SK-N-SH (cell line): ENCODE measurements at regions not wholly inside any gene's neighbourhood (a gene's known extent, or its start where the extent isn't known, plus 50 kb on each side); places are given as distances from the start of the nearest gene placed in this dataset.

Source experiments
- CTCF ChIA-PET: fragments of 300-600, 350-600 bp; formaldehyde crosslinking; extraction: SDS; loops from one replicate; lab custom pipeline; 2021; lab: Yijun Ruan, JAX
- POLR2A ChIA-PET: fragments of 350-600 bp; sonication (Branson Sonifier 250); formaldehyde crosslinking; extraction: SDS; loops from one replicate; lab custom pipeline; 2020; ENCODE audit warnings: antibody characterized with exemption, inconsistent platforms; lab: Yijun Ruan, JAX
- DNase-seq: peaks from one replicate; pipeline ENCODE4 v3.0.0; 2012
- H2AFZ ChIP-seq: fragments of 200-600 bp; sonication (generic); 2 replicates; pipeline ENCODE4 v1.8.1; 2016; ENCODE audit warnings: antibody characterized with exemption, mild to moderate bottlenecking, low read depth
- H3F3A ChIP-seq: fragments of 200-600 bp; sonication (generic); replicated peaks from 2 replicates; pipeline ENCODE3; 2016; ENCODE audit warnings: antibody characterized with exemption, mild to moderate bottlenecking; ENCODE audit not compliant: insufficient read depth
- H3K27ac ChIP-seq, 2 experiments: fragments of 200-500 bp in 1 of 2; fragments of 200-600 bp in 1 of 2; sonication (Bioruptor generic) in 1 of 2; sonication (generic), shearing (Covaris generic) in 1 of 2; 2 replicates each; pipeline versions ENCODE4 v1.5.1 to v1.6.1; 2014 to 2016; ENCODE audit warnings: low read depth in 2 of 2, inconsistent platforms in 1 of 2, low read length in 1 of 2, mild to moderate bottlenecking in 1 of 2, mixed read lengths in 1 of 2
- H3K27me3 ChIP-seq: fragments of 200-600 bp; sonication (generic), shearing (Covaris generic); 2 replicates; pipeline ENCODE4 v1.6.1; 2016; ENCODE audit warnings: mixed run types; ENCODE audit not compliant: insufficient read depth
- H3K36me3 ChIP-seq, 2 experiments: fragments of 200-500 bp in 1 of 2; fragments of 200-600 bp in 1 of 2; sonication (Bioruptor generic) in 1 of 2; sonication (generic) in 1 of 2; replicated peaks in 1 of 2; 2 replicates each; pipeline versions ENCODE3 to v1.5.1; 2014 to 2016; ENCODE audit warnings: low read length in 1 of 2, mild to moderate bottlenecking in 1 of 2; ENCODE audit not compliant: insufficient read depth in 2 of 2, control insufficient read depth in 1 of 2
- H3K4me1 ChIP-seq, 2 experiments: fragments of 200-500 bp in 1 of 2; fragments of 200-600 bp in 1 of 2; sonication (Bioruptor generic) in 1 of 2; sonication (generic), shearing (Covaris generic) in 1 of 2; 2 replicates each; pipeline versions ENCODE4 v1.5.1 to v1.6.1; 2014 to 2016; ENCODE audit warnings: low read depth in 1 of 2, low read length in 1 of 2, mixed run types in 1 of 2; ENCODE audit not compliant: insufficient read depth in 2 of 2, control insufficient read depth in 1 of 2
- H3K4me2 ChIP-seq: fragments of 200-600 bp; sonication (generic), shearing (Covaris generic); 2 replicates; pipeline ENCODE4 v1.6.1; 2017; ENCODE audit warnings: mixed run types
- H3K4me3 ChIP-seq, 2 experiments: fragments of 200-500 bp in 1 of 2; fragments of 200-600 bp in 1 of 2; sonication (Bioruptor generic) in 1 of 2; sonication (generic), shearing (Covaris generic) in 1 of 2; 2 replicates each; pipeline versions ENCODE4 v1.5.1 to v1.8.1; 2014 to 2016; ENCODE audit warnings: low read depth in 2 of 2, inconsistent platforms in 1 of 2, low read length in 1 of 2, mild to moderate bottlenecking in 1 of 2, mixed read lengths in 1 of 2, moderate library complexity in 1 of 2
- H3K79me2 ChIP-seq: fragments of 200-600 bp; sonication (generic); 2 replicates; pipeline ENCODE4 v1.8.1; 2017; ENCODE audit warnings: mild to moderate bottlenecking; ENCODE audit not compliant: insufficient read depth
- H3K9ac ChIP-seq: fragments of 200-600 bp; sonication (generic); 2 replicates; pipeline ENCODE4 v1.6.1; 2017; ENCODE audit warnings: mixed run types
- H3K9me2 ChIP-seq: fragments of 200-600 bp; sonication (generic); 2 replicates; pipeline ENCODE4 v1.6.1; 2017; ENCODE audit warnings: mixed run types
- H3K9me3 ChIP-seq: fragments of 200-600 bp; sonication (generic); 2 replicates; pipeline ENCODE4 v1.6.1; 2017; ENCODE audit warnings: mixed run types, mild to moderate bottlenecking, moderate library complexity
- H4K20me1 ChIP-seq: fragments of 200-600 bp; sonication (generic); 2 replicates; pipeline ENCODE4 v1.6.1; 2017; ENCODE audit warnings: mild to moderate bottlenecking, mixed run types; ENCODE audit not compliant: insufficient read depth
- CHD2 ChIP-seq: fragments of 150-350 bp; IDR thresholded peaks from 2 replicates; pipeline ENCODE4 v1.6.1; 2018; ENCODE audit warnings: low read length; ENCODE audit not compliant: partially characterized antibody
- CTCF ChIP-seq: fragments of 200-600 bp; sonication (generic); IDR thresholded peaks from 2 replicates; pipeline ENCODE4 v1.6.1; 2017; ENCODE audit warnings: antibody characterized with exemption, mild to moderate bottlenecking, moderate library complexity
- EP300 ChIP-seq, 2 experiments: IDR thresholded peaks; 2 replicates each; pipeline versions ENCODE4 v1.4.0 to v1.6.1; 2012; ENCODE audit warnings: borderline replicate concordance in 1 of 2, low read depth in 1 of 2, low read length in 1 of 2
- EZH2phosphoT487 ChIP-seq: fragments of 200-600 bp; sonication (generic); IDR thresholded peaks from 2 replicates; pipeline ENCODE4 v1.6.1; 2017; ENCODE audit warnings: low read depth, mixed run types, mild to moderate bottlenecking, antibody characterized with exemption, moderate library complexity, borderline replicate concordance
- GABPA ChIP-seq: IDR thresholded peaks from 2 replicates; pipeline ENCODE4 v1.4.0; 2012; ENCODE audit warnings: low read depth, mild to moderate bottlenecking
- JUND ChIP-seq: IDR thresholded peaks from 2 replicates; pipeline ENCODE4 v1.4.0; 2012
- MXI1 ChIP-seq: IDR thresholded peaks from 2 replicates; pipeline ENCODE4 v1.6.1; 2012; ENCODE audit warnings: mild to moderate bottlenecking, low read depth, low read length, improper control_type of control experiment
- NFIC ChIP-seq: IDR thresholded peaks from 2 replicates; pipeline ENCODE4 v1.4.0; 2012; ENCODE audit warnings: borderline replicate concordance
- SIN3A ChIP-seq: IDR thresholded peaks from 2 replicates; pipeline ENCODE4 v1.6.1; 2012; ENCODE audit warnings: low read depth, mild to moderate bottlenecking, low read length, moderate library complexity, borderline replicate concordance
- TEAD4 ChIP-seq: IDR thresholded peaks from 2 replicates; pipeline ENCODE4 v1.4.0; 2012; ENCODE audit warnings: mild to moderate bottlenecking, borderline replicate concordance; ENCODE audit not compliant: insufficient read depth
- USF2 ChIP-seq: fragments of 150-350 bp; IDR thresholded peaks from 2 replicates; pipeline ENCODE4 v1.6.1; 2017; ENCODE audit warnings: antibody characterized with exemption, low read length, low read depth, borderline replicate concordance
- YY1 ChIP-seq: IDR thresholded peaks from 2 replicates; pipeline ENCODE4 v1.4.0; 2012; ENCODE audit warnings: low read depth, mild to moderate bottlenecking
- WGBS: methylation state at CpG from one replicate; pipeline ENCODE4 v1.1.6; 2017; ENCODE audit warnings: low lambda C conversion rate; 5-methylcytosine and 5-hydroxymethylcytosine counted together
- TF ChIP-seq, protein P1 (sequence below): IDR thresholded peaks from 2 replicates; pipeline ENCODE4; 2012
- TF ChIP-seq, protein P2 (sequence below): IDR thresholded peaks from 2 replicates; pipeline ENCODE4 v1.4.0; 2012; ENCODE audit warnings: low read depth
- TF ChIP-seq, protein P3 (sequence below): fragments of 150-350 bp; IDR thresholded peaks from 2 replicates; pipeline ENCODE4 v1.6.1; 2016; ENCODE audit warnings: mild to moderate bottlenecking, low read depth, low read length

DNA sequence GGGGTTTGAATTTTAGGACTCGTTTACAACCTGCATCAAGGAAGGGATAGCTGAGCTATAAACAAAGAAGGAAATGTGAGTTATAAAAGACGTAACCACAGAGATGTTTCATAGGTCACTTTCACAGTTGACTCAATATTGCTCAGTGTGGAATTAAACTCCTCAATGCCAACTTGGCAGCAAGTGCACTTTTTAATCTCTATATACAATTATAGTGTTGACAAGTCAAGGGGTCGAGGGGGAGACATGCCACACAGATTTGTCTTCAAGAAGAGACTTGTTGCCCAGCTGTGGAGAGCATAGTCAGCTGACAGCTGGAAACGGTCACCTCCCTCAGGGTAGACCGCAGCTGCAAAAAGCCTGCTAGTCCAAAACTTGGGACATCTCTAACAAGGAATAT, 163.4 kb upstream of the DMAC1 start:
- CTCF ChIA-PET: no interaction called here

GRCh38 chr9:7961076-7961475, 161.5 kb upstream of the DMAC1 start:
- H3K9me3 ChIP-seq: no peaks in the 10 kb centered on the region
- H2AFZ ChIP-seq: no peak overlapping the region
- no peaks in the 10 kb centered on the region for H4K20me1 ChIP-seq
- H3F3A ChIP-seq: no peaks in the 10 kb centered on the region
- CTCF ChIA-PET: no interaction called here
- H3K4me3 ChIP-seq: no peak overlapping the region
- no peak overlapping the region for H3K4me2 ChIP-seq
- no peaks in the 10 kb centered on the region for H3K36me3 ChIP-seq
- H3K27ac ChIP-seq: no peak overlapping the region
- H3K9me2 ChIP-seq: no peaks in the 10 kb centered on the region
- POLR2A ChIA-PET: no interaction called here
- TF ChIP-seq, protein P1, sequence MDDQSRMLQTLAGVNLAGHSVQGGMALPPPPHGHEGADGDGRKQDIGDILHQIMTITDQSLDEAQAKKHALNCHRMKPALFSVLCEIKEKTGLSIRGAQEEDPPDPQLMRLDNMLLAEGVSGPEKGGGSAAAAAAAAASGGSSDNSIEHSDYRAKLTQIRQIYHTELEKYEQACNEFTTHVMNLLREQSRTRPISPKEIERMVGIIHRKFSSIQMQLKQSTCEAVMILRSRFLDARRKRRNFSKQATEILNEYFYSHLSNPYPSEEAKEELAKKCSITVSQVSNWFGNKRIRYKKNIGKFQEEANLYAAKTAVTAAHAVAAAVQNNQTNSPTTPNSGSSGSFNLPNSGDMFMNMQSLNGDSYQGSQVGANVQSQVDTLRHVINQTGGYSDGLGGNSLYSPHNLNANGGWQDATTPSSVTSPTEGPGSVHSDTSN: no peak
- TF ChIP-seq JUND (no peak), SIN3A (no peak), CTCF (no peak), USF2 (no peak), CHD2 (no peak), MXI1 (no peak), YY1 (no peak), TEAD4 (no peak), EZH2phosphoT487 (no peak)
- TF ChIP-seq, protein P2, sequence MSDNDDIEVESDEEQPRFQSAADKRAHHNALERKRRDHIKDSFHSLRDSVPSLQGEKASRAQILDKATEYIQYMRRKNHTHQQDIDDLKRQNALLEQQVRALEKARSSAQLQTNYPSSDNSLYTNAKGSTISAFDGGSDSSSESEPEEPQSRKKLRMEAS: no peak
- TF ChIP-seq, protein P3, sequence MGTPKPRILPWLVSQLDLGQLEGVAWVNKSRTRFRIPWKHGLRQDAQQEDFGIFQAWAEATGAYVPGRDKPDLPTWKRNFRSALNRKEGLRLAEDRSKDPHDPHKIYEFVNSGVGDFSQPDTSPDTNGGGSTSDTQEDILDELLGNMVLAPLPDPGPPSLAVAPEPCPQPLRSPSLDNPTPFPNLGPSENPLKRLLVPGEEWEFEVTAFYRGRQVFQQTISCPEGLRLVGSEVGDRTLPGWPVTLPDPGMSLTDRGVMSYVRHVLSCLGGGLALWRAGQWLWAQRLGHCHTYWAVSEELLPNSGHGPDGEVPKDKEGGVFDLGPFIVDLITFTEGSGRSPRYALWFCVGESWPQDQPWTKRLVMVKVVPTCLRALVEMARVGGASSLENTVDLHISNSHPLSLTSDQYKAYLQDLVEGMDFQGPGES: no peak
- H3K9ac ChIP-seq: no peak overlapping the region
- 51% methylated on average over 3 of the region's 3 CpGs for WGBS
- no peaks in the 10 kb centered on the region for H3K27me3 ChIP-seq
- no peaks in the 10 kb centered on the region for H3K79me2 ChIP-seq
- DNase-seq: no peak
- no peaks in the 10 kb centered on the region for H3K4me1 ChIP-seq

More for the DNA sequence above, 163.4 kb upstream of the DMAC1 start:
- no peaks in the 10 kb centered on the region for H3K27me3 ChIP-seq
- POLR2A ChIA-PET: no interaction called here
- no peaks in the 10 kb centered on the region for H3K9me3 ChIP-seq
- no peaks in the 10 kb centered on the region for H3K36me3 ChIP-seq
- H3F3A ChIP-seq: no peaks in the 10 kb centered on the region
- no peak for DNase-seq
- H3K4me2 ChIP-seq: no peak overlapping the region
- no peaks in the 10 kb centered on the region for H4K20me1 ChIP-seq
- TF ChIP-seq EP300 (IDR thresholded peaks at IDR 0.05; ENCODE audit: borderline replicate concordance in 1 of 2, low read depth in 1 of 2, low read length in 1 of 2) (no peak), NFIC (no peak), EZH2phosphoT487 (no peak), GABPA (no peak)
- 26% methylated on average over 5 of the region's 5 CpGs for WGBS
- H3K9me2 ChIP-seq: no peaks in the 10 kb centered on the region
- no peak overlapping the region for H3K27ac ChIP-seq
- H3K9ac ChIP-seq: no peak overlapping the region
- H3K4me3 ChIP-seq: no peak overlapping the region
- H3K79me2 ChIP-seq: no peaks in the 10 kb centered on the region
- H2AFZ ChIP-seq: no peak overlapping the region
- H3K4me1 ChIP-seq: no peaks in the 10 kb centered on the region
